ENCODE measurements at regions not wholly inside any gene's neighbourhood (a gene's known extent, or its start where the extent isn't known, plus 50 kb on each side); places are given as distances from the start of the nearest gene placed in this dataset.

- Histone ChIP-seq H3K36me3 (ENCODE audit: insufficient read depth, low read length) (no peaks in the 10 kb centered on the region), H3K9me3 (ENCODE audit: low read length) (no peaks in the 10 kb centered on the region), H3K27ac (ENCODE audit: low read depth, low read length, poor library complexity, severe bottlenecking) (no peak overlapping the region), H2AFZ (ENCODE audit: low read length) (no peak overlapping the region), H3K9me2 (ENCODE audit: insufficient read depth, low read length) (no peaks in the 10 kb centered on the region), H3K4me2 (ENCODE audit: low read length) (no peak overlapping the region), H3K4me3 (ENCODE audit: low read depth, low read length, poor library complexity, severe bottlenecking) (no peak overlapping the region), H4K20me1 (ENCODE audit: insufficient read depth, low read length) (no peaks in the 10 kb centered on the region), H3K4me1 (ENCODE audit: insufficient read depth, low read length, poor library complexity, severe bottlenecking) (no peaks in the 10 kb centered on the region), H3K79me2 (ENCODE audit: insufficient read depth, low read depth, low read length) (no peaks in the 10 kb centered on the region)
- DNase-seq (ENCODE audit: low spot score), result no peak
- no TSS peak for BruUV-seq (replicated peaks)
- intact Hi-C loops (cut with micrococcal nuclease; ENCODE audit: unreplicated experiment), result no loop called here
- ChIA-PET CTCF (ENCODE audit: unreplicated experiment) (no interaction called here), POLR2A (no interaction called here)
- TF ChIP-seq CTCF (conservative IDR thresholded peaks at IDR 0.05; ENCODE audit: low read length) (no peak), EZH2phosphoT487 (IDR thresholded peaks at IDR 0.05; ENCODE audit: borderline replicate concordance, low read depth, low read length) (no peak)
These were observed 151.3 kb downstream of the PTPN11 start for GRCh38 chr12:112570096-112570495.

GRCh38 chr12:112573141-112573540, 154.4 kb downstream of the PTPN11 start:
- H3K27ac ChIP-seq (ENCODE audit: low read depth, low read length, poor library complexity, severe bottlenecking), result no peak overlapping the region
- intact Hi-C loops (cut with micrococcal nuclease; ENCODE audit: unreplicated experiment), result no loop called here
- H3K4me3 ChIP-seq (ENCODE audit: low read depth, low read length, poor library complexity, severe bottlenecking), result no peak overlapping the region
- H3K79me2 ChIP-seq (ENCODE audit: insufficient read depth, low read depth, low read length), result no peaks in the 10 kb centered on the region
- no peak overlapping the region for H2AFZ ChIP-seq (ENCODE audit: low read length)
- H3K9me3 ChIP-seq (ENCODE audit: low read length), result no peaks in the 10 kb centered on the region
- no TSS peak for BruUV-seq (replicated peaks)
- TF ChIP-seq EZH2phosphoT487 (IDR thresholded peaks at IDR 0.05; ENCODE audit: borderline replicate concordance, low read depth, low read length) (no peak), CTCF (conservative IDR thresholded peaks at IDR 0.05; ENCODE audit: low read length) (no peak)
- H3K4me1 ChIP-seq (ENCODE audit: insufficient read depth, low read length, poor library complexity, severe bottlenecking), result no peaks in the 10 kb centered on the region
- no peak for DNase-seq (ENCODE audit: low spot score)
- H4K20me1 ChIP-seq (ENCODE audit: insufficient read depth, low read length), result no peaks in the 10 kb centered on the region
- CTCF ChIA-PET (ENCODE audit: unreplicated experiment), result no interaction called here
- H3K36me3 ChIP-seq (ENCODE audit: insufficient read depth, low read length), result no peaks in the 10 kb centered on the region
- no peaks in the 10 kb centered on the region for H3K9me2 ChIP-seq (ENCODE audit: insufficient read depth, low read length)
- POLR2A ChIA-PET, result no interaction called here
- no peak overlapping the region for H3K4me2 ChIP-seq (ENCODE audit: low read length)

- no TSS peak for BruUV-seq (replicated peaks)
These were observed 156.3 kb downstream of the PTPN11 start for GRCh38 chr12:112574896-112575558.

More at GRCh38 chr12:112574896-112575558, 156.3 kb downstream of the PTPN11 start:
- intact Hi-C loops (cut with micrococcal nuclease; ENCODE audit: unreplicated experiment), result no loop called here
- no peak overlapping the region for H2AFZ ChIP-seq (ENCODE audit: low read length)
- no peaks in the 10 kb centered on the region for H4K20me1 ChIP-seq (ENCODE audit: insufficient read depth, low read length)
- H3K4me1 ChIP-seq (ENCODE audit: insufficient read depth, low read length, poor library complexity, severe bottlenecking), result no peaks in the 10 kb centered on the region
- no peak for TF ChIP-seq CTCF (conservative IDR thresholded peaks at IDR 0.05; ENCODE audit: low read length)
- TF ChIP-seq EZH2phosphoT487 (IDR thresholded peaks at IDR 0.05; ENCODE audit: borderline replicate concordance, low read depth, low read length), result no peak
- no peak overlapping the region for H3K4me2 ChIP-seq (ENCODE audit: low read length)
- no peak overlapping the region for H3K4me3 ChIP-seq (ENCODE audit: low read depth, low read length, poor library complexity, severe bottlenecking)
- no peaks in the 10 kb centered on the region for H3K79me2 ChIP-seq (ENCODE audit: insufficient read depth, low read depth, low read length)
- POLR2A ChIA-PET, result no interaction called here
- H3K27ac ChIP-seq (ENCODE audit: low read depth, low read length, poor library complexity, severe bottlenecking), result no peak overlapping the region
- CTCF ChIA-PET (ENCODE audit: unreplicated experiment), result no interaction called here
- no peaks in the 10 kb centered on the region for H3K36me3 ChIP-seq (ENCODE audit: insufficient read depth, low read length)
- H3K9me3 ChIP-seq (ENCODE audit: low read length), result no peaks in the 10 kb centered on the region
- H3K9me2 ChIP-seq (ENCODE audit: insufficient read depth, low read length), result no peaks in the 10 kb centered on the region
- DNase-seq (ENCODE audit: low spot score), result no peak
